ENCODE measurements at regions not wholly inside any gene's neighbourhood (a gene's known extent, or its start where the extent isn't known, plus 50 kb on each side); places are given as distances from the start of the nearest gene placed in this dataset.

GRCh38 chr11:30089921-30090320 is 73.1 kb upstream of the KCNA4 start:
- no peak for DNase-seq

- DNase-seq = no peak
These were observed 74.4 kb upstream of the KCNA4 start for GRCh38 chr11:30091246-30091645.

GRCh38 chr11:30091737-30092136 is 74.9 kb upstream of the KCNA4 start:
- DNase-seq = no peak

GRCh38 chr11:30092518-30092917 is 75.7 kb upstream of the KCNA4 start:
- no peak for DNase-seq

- no peak for DNase-seq
These were observed 83.7 kb upstream of the KCNA4 start for GRCh38 chr11:30100495-30100894.

GRCh38 chr11:30106222-30107181 is 89.7 kb upstream of the KCNA4 start:
- no peak for DNase-seq

GRCh38 chr11:30107899-30108298 is 91.1 kb upstream of the KCNA4 start:
- DNase-seq = no peak

GRCh38 chr11:30109774-30110173 is 92.9 kb upstream of the KCNA4 start:
- no peak for DNase-seq

GRCh38 chr11:30110691-30111090 is 93.9 kb upstream of the KCNA4 start:
- no peak for DNase-seq

- DNase-seq = no peak
These were observed 95.0 kb upstream of the KCNA4 start for GRCh38 chr11:30111786-30112185.

GRCh38 chr11:30113326-30113898 is 96.6 kb upstream of the KCNA4 start:
- DNase-seq = no peak

GRCh38 chr11:30116512-30116911 is 99.7 kb upstream of the KCNA4 start:
- DNase-seq = no peak

- no peak for DNase-seq
These were observed 103.3 kb upstream of the KCNA4 start for GRCh38 chr11:30120045-30120589.

- no peak for DNase-seq
These were observed 105.4 kb upstream of the FSHB start for GRCh38 chr11:30125456-30125855.

- DNase-seq = no peak
These were observed 102.4 kb upstream of the FSHB start for GRCh38 chr11:30128269-30128932.

GRCh38 chr11:30131535-30131934 is 99.3 kb upstream of the FSHB start:
- DNase-seq = no peak

- no peak for DNase-seq
These were observed 97.5 kb upstream of the FSHB start for GRCh38 chr11:30133281-30133680.

GRCh38 chr11:30143098-30143705 is 87.6 kb upstream of the FSHB start:
- peak in 1 of 2 donors; percentile 1 for DNase-seq

GRCh38 chr11:30147293-30147692 is 83.5 kb upstream of the FSHB start:
- no peak for DNase-seq

GRCh38 chr11:30149998-30150397 is 80.8 kb upstream of the FSHB start:
- no peak for DNase-seq

- DNase-seq = no peak
These were observed 80.4 kb upstream of the FSHB start for GRCh38 chr11:30150425-30150824.

GRCh38 chr11:30153008-30153407 is 77.8 kb upstream of the FSHB start:
- no peak for DNase-seq

GRCh38 chr11:30155428-30155827 is 75.4 kb upstream of the FSHB start:
- no peak for DNase-seq

All from activated CD4-positive, alpha-beta T cell treated with anti-CD3 and anti-CD28 coated beads for 4 hours (primary cell).